Hematopoietic multipotent progenitor cell treated with erythropoietin and hydrocortisone succinate and interleukin-3 and kit ligand, for 6 days (in vitro differentiated cells): ENCODE measurements at regions not wholly inside any gene's neighbourhood (a gene's known extent, or its start where the extent isn't known, plus 50 kb on each side); places are given as distances from the start of the nearest gene placed in this dataset.
"Not testable (repeated sequence)": the region's sequence is repeated elsewhere in the genome, so short reads cannot be mapped to it uniquely, and the experiment has no call there.

ENCODE experiments used
- DNase-seq: peaks from one replicate; pipeline ENCODE4 v3.0.0-alpha.2; 2015

- no peak for DNase-seq
Observed at GRCh38 chr9:26562338-26562737, 330.3 kb downstream of the CAAP1 start.

GRCh38 chr9:26561928-26562327 is 330.7 kb downstream of the CAAP1 start:
- no peak for DNase-seq

- DNase-seq = no peak
Observed at GRCh38 chr9:26559506-26559905, 333.1 kb downstream of the CAAP1 start.

- DNase-seq = no peak
Observed at GRCh38 chr9:26551971-26552370, 340.6 kb downstream of the CAAP1 start.

GRCh38 chr9:26551451-26551850 is 341.2 kb downstream of the CAAP1 start:
- DNase-seq = no peak

GRCh38 chr9:26548781-26549290 is 343.8 kb downstream of the CAAP1 start:
- no peak for DNase-seq

GRCh38 chr9:26539867-26540493 is 352.6 kb downstream of the CAAP1 start:
- DNase-seq = no peak

GRCh38 chr9:26537211-26537610 is 355.4 kb downstream of the CAAP1 start:
- DNase-seq = no peak

- peak; percentile 24 for DNase-seq
Observed at GRCh38 chr9:26535151-26535550, 357.5 kb downstream of the CAAP1 start.

GRCh38 chr9:26530841-26531240 is 361.8 kb downstream of the CAAP1 start:
- no peak for DNase-seq

- DNase-seq = no peak
Observed at GRCh38 chr9:26527931-26528330, 364.7 kb downstream of the CAAP1 start.

- no peak for DNase-seq
Observed at GRCh38 chr9:26524267-26524666, 368.3 kb downstream of the CAAP1 start.

- DNase-seq = no peak
Observed at GRCh38 chr9:26523577-26523976, 369.0 kb downstream of the CAAP1 start.

- DNase-seq = no peak
Observed at GRCh38 chr9:26520141-26520540, 372.5 kb downstream of the CAAP1 start.

GRCh38 chr9:26516773-26517343 is 375.7 kb downstream of the CAAP1 start:
- no peak for DNase-seq

GRCh38 chr9:26513730-26514129 is 378.9 kb downstream of the CAAP1 start:
- no peak for DNase-seq

GRCh38 chr9:26510137-26510536 is 382.5 kb downstream of the CAAP1 start:
- no peak for DNase-seq

- no peak for DNase-seq
Observed at GRCh38 chr9:26508897-26509296, 383.7 kb downstream of the CAAP1 start.

- no peak for DNase-seq
Observed at GRCh38 chr9:26504057-26504456, 388.5 kb downstream of the CAAP1 start.

- DNase-seq = no peak
Observed at GRCh38 chr9:26502311-26502710, 390.3 kb downstream of the CAAP1 start.

- DNase-seq = no peak
Observed at GRCh38 chr9:26500471-26500870, 392.1 kb downstream of the CAAP1 start.

GRCh38 chr9:26492608-26493521 is 399.7 kb downstream of the CAAP1 start:
- DNase-seq = not testable (repeated sequence)

- not testable (repeated sequence) for DNase-seq
Observed at GRCh38 chr9:26491922-26492607, 400.5 kb downstream of the CAAP1 start.
